ENCODE measurements at regions not wholly inside any gene's neighbourhood (a gene's known extent, or its start where the extent isn't known, plus 50 kb on each side); places are given as distances from the start of the nearest gene placed in this dataset.

- WGBS (ENCODE audit: low lambda C conversion rate) = 0% methylated on average over 2 of the region's 2 CpGs
- Histone ChIP-seq H3K27me3 (ENCODE audit: control insufficient read depth in 1 of 2, insufficient read depth in 2 of 2, low read length in 2 of 2) (no peaks in the 10 kb centered on the region), H3K9me3 (ENCODE audit: low read length) (peaks cover 84% of the 10 kb centered on the region), H3K36me3 (replicated peaks in 1 of 2; ENCODE audit: control insufficient read depth in 1 of 2, insufficient read depth in 2 of 2, low read length in 2 of 2) (no peaks in the 10 kb centered on the region), H3K4me3 (replicated peaks in 1 of 3; ENCODE audit: insufficient read depth in 1 of 3, low read depth in 2 of 3, low read length in 3 of 3) (no peak overlapping the region), H3K79me2 (ENCODE audit: insufficient read depth, low read length) (no peaks in the 10 kb centered on the region), H3K9ac (ENCODE audit: insufficient read depth, low read depth, low read length) (no peak overlapping the region), H3K4me1 (ENCODE audit: insufficient read depth, low read length) (no peaks in the 10 kb centered on the region), H4K20me1 (ENCODE audit: insufficient read depth, low read length) (no peaks in the 10 kb centered on the region), H2AFZ (ENCODE audit: low read length) (no peak overlapping the region), H3K27ac (ENCODE audit: extremely low read length, insufficient read depth, low read length) (no peak overlapping the region), H3K4me2 (ENCODE audit: low read depth, low read length) (no peak overlapping the region)
- DNase-seq (ENCODE audit: low spot score) (no peak), FAIRE-seq (no peak), ATAC-seq (no peak)
- CTCF ChIA-PET (ENCODE audit: low intra/inter-chr PET ratio, low total read pairs) = no interaction called here
- intact Hi-C loops (cut with micrococcal nuclease; ENCODE audit: unreplicated experiment) = no loop called here
- no TSS peak for BruUV-seq (replicated peaks)
- POLR2A ChIA-PET = no interaction called here
- in situ Hi-C loops (cut with HindIII; ENCODE audit: extremely low pct_ligation_motif_present, low pct_unique_long_range_greater_than_20kb) = no loop called here
- TF ChIP-seq CCDC6 (CRISPR knock-in tag; IDR thresholded peaks at IDR 0.05) (no peak), ZXDC (CRISPR knock-in tag; IDR thresholded peaks at IDR 0.05) (no peak), ZIK1 (CRISPR knock-in tag; IDR thresholded peaks at IDR 0.05; ENCODE audit: borderline replicate concordance, low read depth) (no peak), RFX1 (IDR thresholded peaks at IDR 0.05) (no peak), SSRP1 (CRISPR knock-in tag; IDR thresholded peaks at IDR 0.05) (no peak), TEAD3 (CRISPR knock-in tag; optimal IDR thresholded peaks at IDR 0.05; ENCODE audit: borderline replicate concordance) (no peak), ZSCAN31 (CRISPR knock-in tag; IDR thresholded peaks at IDR 0.05; ENCODE audit: low read depth) (no peak), SATB2 (CRISPR knock-in tag; IDR thresholded peaks at IDR 0.05) (no peak), SRSF9 (IDR thresholded peaks at IDR 0.05; ENCODE audit: borderline replicate concordance, insufficient read depth, low read depth, low read length, poor library complexity, severe bottlenecking) (no peak), ZNF674 (CRISPR knock-in tag; IDR thresholded peaks at IDR 0.05; ENCODE audit: low read depth) (no peak), ADNP (CRISPR knock-in tag; IDR thresholded peaks at IDR 0.05) (no peak), CC2D1A (CRISPR knock-in tag; IDR thresholded peaks at IDR 0.05) (no peak), SOX6 (IDR thresholded peaks at IDR 0.05) (no peak), SOX6 (CRISPR knock-in tag; IDR thresholded peaks at IDR 0.05) (no peak), GLI4 (CRISPR knock-in tag; IDR thresholded peaks at IDR 0.05; ENCODE audit: borderline replicate concordance) (no peak), ZNF552 (CRISPR knock-in tag; IDR thresholded peaks at IDR 0.05; ENCODE audit: borderline replicate concordance) (no peak), ZNF609 (CRISPR knock-in tag; IDR thresholded peaks at IDR 0.05; ENCODE audit: borderline replicate concordance) (no peak), FUBP1 (CRISPR knock-in tag; IDR thresholded peaks at IDR 0.05; ENCODE audit: borderline replicate concordance) (no peak)
Observed at GRCh38 chr3:26090589-26090988, 300.7 kb downstream of the OXSM start.

All from HepG2 (cell line).